Liver (tissue), 3 donors: ENCODE measurements at regions not wholly inside any gene's neighbourhood (a gene's known extent, or its start where the extent isn't known, plus 50 kb on each side); places are given as distances from the start of the nearest gene placed in this dataset.

Experiments
- EGR1 ChIP-seq, 2 donors: IDR thresholded peaks; 2 replicates each; pipeline ENCODE4 v1.6.1; 2016 to 2018; ENCODE audit warnings: antibody characterized with exemption in 2 of 2, low read depth in 2 of 2
- FOXA1 ChIP-seq: IDR thresholded peaks from 2 replicates; pipeline ENCODE4 v1.6.1; 2016; ENCODE audit warnings: antibody characterized with exemption
- GABPA ChIP-seq, 2 donors: IDR thresholded peaks in 1 of 2; conservative IDR thresholded peaks in 1 of 2; 2 replicates each; pipeline ENCODE4 v1.6.1; 2016; ENCODE audit warnings: antibody characterized with exemption in 2 of 2, mild to moderate bottlenecking in 1 of 2, moderate library complexity in 1 of 2
- RXRA ChIP-seq, 2 donors: IDR thresholded peaks; 2 replicates each; pipeline ENCODE4 v1.6.1; 2017 to 2018; ENCODE audit warnings: antibody characterized with exemption in 2 of 2, mild to moderate bottlenecking in 1 of 2
- TF ChIP-seq, protein P1 (sequence below): fragments of 150-350 bp; IDR thresholded peaks from 2 replicates; pipeline ENCODE4 v1.5.1; 2017; ENCODE audit warnings: improper control_type of control experiment, low read depth, low read length; ENCODE audit not compliant: missing input control
- TF ChIP-seq, protein P2 (sequence below): IDR thresholded peaks from 2 replicates; pipeline ENCODE4 v1.6.1; 2016; ENCODE audit warnings: antibody characterized with exemption
- TF ChIP-seq, protein P3 (sequence below): IDR thresholded peaks from 2 replicates; pipeline ENCODE4 v1.6.1; 2016; ENCODE audit warnings: antibody characterized with exemption
- donor health status: healthy.
- donor health status: healthy.

DNA sequence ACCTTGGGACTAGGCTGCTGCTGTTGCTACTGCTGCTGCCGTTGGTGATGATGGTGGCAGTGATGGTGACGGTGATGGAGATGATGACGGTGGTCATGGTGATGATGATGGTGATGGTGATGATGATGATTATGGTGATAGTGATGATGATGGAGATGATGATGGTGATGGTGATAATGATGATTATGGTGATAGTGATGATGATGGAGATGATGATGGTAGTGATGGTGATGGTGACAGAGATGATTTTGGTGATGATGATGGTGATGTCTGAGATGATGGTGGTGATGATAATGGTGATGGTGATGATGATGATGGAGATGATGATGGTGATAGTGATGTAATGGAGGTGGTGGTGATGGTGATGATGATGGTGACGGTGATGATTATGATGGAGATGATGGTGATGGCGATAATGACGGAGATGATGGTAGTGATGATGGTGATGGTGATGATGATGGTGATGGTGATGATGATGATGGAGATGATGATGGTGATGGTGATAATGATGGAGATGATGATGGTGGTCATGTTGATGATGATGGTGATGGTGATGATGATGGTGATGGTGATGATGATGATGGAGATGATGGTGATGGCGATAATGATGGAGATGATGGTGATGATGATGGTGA, 156.8 kb upstream of the PWP1 start:
- TF ChIP-seq FOXA1 (no peak), RXRA (IDR thresholded peaks at IDR 0.05) (no peak), GABPA (IDR thresholded peaks at IDR 0.05 in 1 of 2, conservative IDR thresholded peaks at IDR 0.05 in 1 of 2) (no peak), EGR1 (IDR thresholded peaks at IDR 0.05; ENCODE audit: low read depth in 2 of 2) (no peak)
- TF ChIP-seq, protein P1, sequence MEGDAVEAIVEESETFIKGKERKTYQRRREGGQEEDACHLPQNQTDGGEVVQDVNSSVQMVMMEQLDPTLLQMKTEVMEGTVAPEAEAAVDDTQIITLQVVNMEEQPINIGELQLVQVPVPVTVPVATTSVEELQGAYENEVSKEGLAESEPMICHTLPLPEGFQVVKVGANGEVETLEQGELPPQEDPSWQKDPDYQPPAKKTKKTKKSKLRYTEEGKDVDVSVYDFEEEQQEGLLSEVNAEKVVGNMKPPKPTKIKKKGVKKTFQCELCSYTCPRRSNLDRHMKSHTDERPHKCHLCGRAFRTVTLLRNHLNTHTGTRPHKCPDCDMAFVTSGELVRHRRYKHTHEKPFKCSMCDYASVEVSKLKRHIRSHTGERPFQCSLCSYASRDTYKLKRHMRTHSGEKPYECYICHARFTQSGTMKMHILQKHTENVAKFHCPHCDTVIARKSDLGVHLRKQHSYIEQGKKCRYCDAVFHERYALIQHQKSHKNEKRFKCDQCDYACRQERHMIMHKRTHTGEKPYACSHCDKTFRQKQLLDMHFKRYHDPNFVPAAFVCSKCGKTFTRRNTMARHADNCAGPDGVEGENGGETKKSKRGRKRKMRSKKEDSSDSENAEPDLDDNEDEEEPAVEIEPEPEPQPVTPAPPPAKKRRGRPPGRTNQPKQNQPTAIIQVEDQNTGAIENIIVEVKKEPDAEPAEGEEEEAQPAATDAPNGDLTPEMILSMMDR: no peak
- TF ChIP-seq, protein P2, sequence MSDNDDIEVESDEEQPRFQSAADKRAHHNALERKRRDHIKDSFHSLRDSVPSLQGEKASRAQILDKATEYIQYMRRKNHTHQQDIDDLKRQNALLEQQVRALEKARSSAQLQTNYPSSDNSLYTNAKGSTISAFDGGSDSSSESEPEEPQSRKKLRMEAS: no peak
- TF ChIP-seq, protein P3, sequence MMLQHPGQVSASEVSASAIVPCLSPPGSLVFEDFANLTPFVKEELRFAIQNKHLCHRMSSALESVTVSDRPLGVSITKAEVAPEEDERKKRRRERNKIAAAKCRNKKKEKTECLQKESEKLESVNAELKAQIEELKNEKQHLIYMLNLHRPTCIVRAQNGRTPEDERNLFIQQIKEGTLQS: no peak
